ENCODE measurements at regions not wholly inside any gene's neighbourhood (a gene's known extent, or its start where the extent isn't known, plus 50 kb on each side); places are given as distances from the start of the nearest gene placed in this dataset.

DNA sequence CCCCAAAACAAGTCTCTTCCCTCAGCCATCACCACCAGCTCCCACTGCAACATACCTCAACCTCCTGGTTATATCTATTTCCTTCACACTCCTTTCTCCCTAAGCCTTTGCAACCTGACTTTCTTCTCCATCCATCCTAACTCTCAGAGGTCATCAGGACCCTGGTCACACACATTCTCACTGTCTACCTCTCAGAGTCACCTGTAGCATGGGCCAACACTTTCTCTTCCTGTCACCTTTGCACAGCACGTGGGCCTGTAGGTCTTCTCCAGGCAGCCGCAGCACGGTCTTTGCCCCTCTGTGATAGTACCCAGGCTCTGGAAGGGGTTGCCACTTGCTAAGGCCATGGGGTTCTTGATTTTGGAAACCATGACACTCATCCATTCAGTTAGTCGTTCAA is 921.1 kb downstream of the UQCRFS1 start:
- TF ChIP-seq POLR2AphosphoS5 (IDR thresholded peaks at IDR 0.05; ENCODE audit: low read length) (no peak), CBX5 (IDR thresholded peaks at IDR 0.05; ENCODE audit: low read depth) (no peak), RBBP5 (conservative IDR thresholded peaks at IDR 0.05) (no peak), DPF2 (IDR thresholded peaks at IDR 0.05) (no peak), POLR2A (IDR thresholded peaks at IDR 0.05; ENCODE audit: low read depth, low read length) (no peak), ZBED1 (IDR thresholded peaks at IDR 0.05; ENCODE audit: borderline replicate concordance) (no peak), ETV6 (conservative IDR thresholded peaks at IDR 0.05 in 1 of 2, IDR thresholded peaks at IDR 0.05 in 1 of 2; ENCODE audit: borderline replicate concordance in 1 of 2, low read depth in 1 of 2) (no peak), MXI1 (IDR thresholded peaks at IDR 0.05; ENCODE audit: low read depth, low read length) (no peak), ZNF274 (IDR thresholded peaks at IDR 0.05; ENCODE audit: insufficient read depth, insufficient read length) (no peak), NBN (IDR thresholded peaks at IDR 0.05) (no peak)
- TF ChIP-seq, protein P1, sequence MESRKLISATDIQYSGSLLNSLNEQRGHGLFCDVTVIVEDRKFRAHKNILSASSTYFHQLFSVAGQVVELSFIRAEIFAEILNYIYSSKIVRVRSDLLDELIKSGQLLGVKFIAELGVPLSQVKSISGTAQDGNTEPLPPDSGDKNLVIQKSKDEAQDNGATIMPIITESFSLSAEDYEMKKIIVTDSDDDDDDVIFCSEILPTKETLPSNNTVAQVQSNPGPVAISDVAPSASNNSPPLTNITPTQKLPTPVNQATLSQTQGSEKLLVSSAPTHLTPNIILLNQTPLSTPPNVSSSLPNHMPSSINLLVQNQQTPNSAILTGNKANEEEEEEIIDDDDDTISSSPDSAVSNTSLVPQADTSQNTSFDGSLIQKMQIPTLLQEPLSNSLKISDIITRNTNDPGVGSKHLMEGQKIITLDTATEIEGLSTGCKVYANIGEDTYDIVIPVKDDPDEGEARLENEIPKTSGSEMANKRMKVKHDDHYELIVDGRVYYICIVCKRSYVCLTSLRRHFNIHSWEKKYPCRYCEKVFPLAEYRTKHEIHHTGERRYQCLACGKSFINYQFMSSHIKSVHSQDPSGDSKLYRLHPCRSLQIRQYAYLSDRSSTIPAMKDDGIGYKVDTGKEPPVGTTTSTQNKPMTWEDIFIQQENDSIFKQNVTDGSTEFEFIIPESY (IDR thresholded peaks at IDR 0.05): no peak
- TF ChIP-seq, protein P2, sequence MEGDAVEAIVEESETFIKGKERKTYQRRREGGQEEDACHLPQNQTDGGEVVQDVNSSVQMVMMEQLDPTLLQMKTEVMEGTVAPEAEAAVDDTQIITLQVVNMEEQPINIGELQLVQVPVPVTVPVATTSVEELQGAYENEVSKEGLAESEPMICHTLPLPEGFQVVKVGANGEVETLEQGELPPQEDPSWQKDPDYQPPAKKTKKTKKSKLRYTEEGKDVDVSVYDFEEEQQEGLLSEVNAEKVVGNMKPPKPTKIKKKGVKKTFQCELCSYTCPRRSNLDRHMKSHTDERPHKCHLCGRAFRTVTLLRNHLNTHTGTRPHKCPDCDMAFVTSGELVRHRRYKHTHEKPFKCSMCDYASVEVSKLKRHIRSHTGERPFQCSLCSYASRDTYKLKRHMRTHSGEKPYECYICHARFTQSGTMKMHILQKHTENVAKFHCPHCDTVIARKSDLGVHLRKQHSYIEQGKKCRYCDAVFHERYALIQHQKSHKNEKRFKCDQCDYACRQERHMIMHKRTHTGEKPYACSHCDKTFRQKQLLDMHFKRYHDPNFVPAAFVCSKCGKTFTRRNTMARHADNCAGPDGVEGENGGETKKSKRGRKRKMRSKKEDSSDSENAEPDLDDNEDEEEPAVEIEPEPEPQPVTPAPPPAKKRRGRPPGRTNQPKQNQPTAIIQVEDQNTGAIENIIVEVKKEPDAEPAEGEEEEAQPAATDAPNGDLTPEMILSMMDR (IDR thresholded peaks at IDR 0.05 in 2 of 3, conservative IDR thresholded peaks at IDR 0.05 in 1 of 3; ENCODE audit: control insufficient read depth in 2 of 3, extremely low read depth in 1 of 3, insufficient read depth in 1 of 3, low read depth in 3 of 3, low read length in 3 of 3): no peak
- TF ChIP-seq, protein P3, sequence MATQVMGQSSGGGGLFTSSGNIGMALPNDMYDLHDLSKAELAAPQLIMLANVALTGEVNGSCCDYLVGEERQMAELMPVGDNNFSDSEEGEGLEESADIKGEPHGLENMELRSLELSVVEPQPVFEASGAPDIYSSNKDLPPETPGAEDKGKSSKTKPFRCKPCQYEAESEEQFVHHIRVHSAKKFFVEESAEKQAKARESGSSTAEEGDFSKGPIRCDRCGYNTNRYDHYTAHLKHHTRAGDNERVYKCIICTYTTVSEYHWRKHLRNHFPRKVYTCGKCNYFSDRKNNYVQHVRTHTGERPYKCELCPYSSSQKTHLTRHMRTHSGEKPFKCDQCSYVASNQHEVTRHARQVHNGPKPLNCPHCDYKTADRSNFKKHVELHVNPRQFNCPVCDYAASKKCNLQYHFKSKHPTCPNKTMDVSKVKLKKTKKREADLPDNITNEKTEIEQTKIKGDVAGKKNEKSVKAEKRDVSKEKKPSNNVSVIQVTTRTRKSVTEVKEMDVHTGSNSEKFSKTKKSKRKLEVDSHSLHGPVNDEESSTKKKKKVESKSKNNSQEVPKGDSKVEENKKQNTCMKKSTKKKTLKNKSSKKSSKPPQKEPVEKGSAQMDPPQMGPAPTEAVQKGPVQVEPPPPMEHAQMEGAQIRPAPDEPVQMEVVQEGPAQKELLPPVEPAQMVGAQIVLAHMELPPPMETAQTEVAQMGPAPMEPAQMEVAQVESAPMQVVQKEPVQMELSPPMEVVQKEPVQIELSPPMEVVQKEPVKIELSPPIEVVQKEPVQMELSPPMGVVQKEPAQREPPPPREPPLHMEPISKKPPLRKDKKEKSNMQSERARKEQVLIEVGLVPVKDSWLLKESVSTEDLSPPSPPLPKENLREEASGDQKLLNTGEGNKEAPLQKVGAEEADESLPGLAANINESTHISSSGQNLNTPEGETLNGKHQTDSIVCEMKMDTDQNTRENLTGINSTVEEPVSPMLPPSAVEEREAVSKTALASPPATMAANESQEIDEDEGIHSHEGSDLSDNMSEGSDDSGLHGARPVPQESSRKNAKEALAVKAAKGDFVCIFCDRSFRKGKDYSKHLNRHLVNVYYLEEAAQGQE (IDR thresholded peaks at IDR 0.05; ENCODE audit: low read depth, low read length): no peak
